H54 (cell line): ENCODE measurements at regions not wholly inside any gene's neighbourhood (a gene's known extent, or its start where the extent isn't known, plus 50 kb on each side); places are given as distances from the start of the nearest gene placed in this dataset.

Experiments
- DNase-seq: peaks from one replicate; pipeline ENCODE4 v3.0.0; 2011; ENCODE audit warnings: low spot score, mixed read lengths; ENCODE audit not compliant: insufficient read length
- FAIRE-seq: peaks from 3 replicates; lab custom pipeline; 2011; peaks lifted over from hg19 to GRCh38; lab: Jason Lieb, UNC
- POLR2A ChIP-seq: IDR thresholded peaks from 2 replicates; pipeline ENCODE4 v1.6.1; 2011; ENCODE audit warnings: low read depth, mild to moderate bottlenecking, low read length

DNA sequence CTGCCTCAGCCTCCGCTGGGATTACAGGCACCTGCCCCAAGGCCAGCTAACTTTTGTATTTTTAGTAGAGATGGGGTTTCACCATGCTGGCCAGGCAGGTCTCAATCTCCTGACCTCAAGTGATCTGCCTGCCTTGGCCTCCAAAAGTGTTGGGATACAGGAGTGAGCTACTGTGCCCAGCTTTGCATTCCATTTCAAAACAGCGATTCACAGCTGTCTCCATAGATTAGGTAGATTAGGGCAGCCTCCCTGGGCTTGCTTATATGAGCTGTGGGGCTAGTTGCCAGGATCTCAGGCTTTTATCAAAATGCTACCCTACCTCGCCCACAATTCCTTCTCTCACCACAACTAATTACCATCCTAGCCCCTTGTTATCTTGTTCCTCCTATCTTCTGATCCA, 176.4 kb upstream of the ZKSCAN2 start:
- DNase-seq: no peak
- FAIRE-seq: no peak
- no peak for TF ChIP-seq POLR2A

DNA sequence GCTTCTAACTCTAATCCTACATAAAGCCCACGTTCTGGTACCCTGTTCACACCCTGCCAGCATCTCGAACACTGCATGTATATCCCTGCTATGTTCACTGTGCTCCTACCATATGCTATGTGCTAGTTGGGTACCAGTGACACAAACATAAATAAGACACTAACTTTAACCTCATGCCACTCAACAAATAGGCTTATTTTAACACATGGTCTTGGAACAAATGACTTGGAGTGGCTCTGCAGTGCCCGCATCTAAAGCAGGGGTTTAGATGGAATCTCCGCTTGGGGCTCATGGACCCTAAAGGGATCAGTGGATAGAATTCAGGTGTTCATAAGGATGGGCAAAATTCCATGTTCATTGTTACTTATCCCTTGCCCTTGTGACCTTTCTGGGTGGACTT, 175.7 kb upstream of the ZKSCAN2 start:
- FAIRE-seq (no peak), DNase-seq (no peak)
- no peak for TF ChIP-seq POLR2A

DNA sequence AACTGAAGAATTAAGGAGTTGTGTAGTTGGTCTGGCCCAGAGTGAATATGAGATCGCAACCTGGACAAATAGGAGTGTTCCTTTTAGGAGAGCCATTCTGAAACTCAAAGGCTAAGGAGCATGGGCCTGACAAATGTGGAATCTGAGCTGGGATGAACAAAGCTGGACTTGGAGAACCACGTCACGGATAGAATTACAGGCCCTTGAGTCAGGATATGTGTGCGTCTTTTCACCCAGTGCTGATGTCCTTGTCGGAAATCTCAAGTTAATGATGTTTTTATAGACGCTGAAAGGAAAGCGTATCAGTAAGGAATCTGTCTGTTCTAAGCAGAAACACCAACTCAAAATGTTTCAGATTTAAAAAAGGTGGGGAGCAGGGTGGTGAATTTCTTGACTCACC, 173.8 kb upstream of the ZKSCAN2 start:
- no peak for FAIRE-seq
- TF ChIP-seq POLR2A: no peak
- no peak for DNase-seq

DNA sequence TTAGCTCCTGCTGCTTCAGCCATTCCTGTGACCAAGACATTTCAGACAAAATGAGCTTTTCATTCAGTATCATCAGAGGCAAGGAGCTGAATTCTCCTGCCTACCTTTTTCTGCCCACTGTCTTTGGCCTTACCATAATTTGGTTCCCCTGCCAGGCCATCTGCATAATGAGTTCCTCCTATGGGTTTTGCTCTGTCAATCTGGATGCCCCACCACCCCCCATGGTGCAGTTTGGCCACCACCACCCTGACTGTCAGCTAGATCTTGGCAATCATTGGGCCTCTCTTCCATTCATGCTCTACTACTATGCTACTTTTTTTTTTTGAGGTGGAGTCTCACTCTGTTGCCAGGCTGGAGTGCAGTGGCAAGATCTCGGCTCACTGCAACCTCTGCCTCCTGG, 169.2 kb upstream of the ZKSCAN2 start:
- TF ChIP-seq POLR2A: no peak
- DNase-seq (no peak), FAIRE-seq (no peak)

DNA sequence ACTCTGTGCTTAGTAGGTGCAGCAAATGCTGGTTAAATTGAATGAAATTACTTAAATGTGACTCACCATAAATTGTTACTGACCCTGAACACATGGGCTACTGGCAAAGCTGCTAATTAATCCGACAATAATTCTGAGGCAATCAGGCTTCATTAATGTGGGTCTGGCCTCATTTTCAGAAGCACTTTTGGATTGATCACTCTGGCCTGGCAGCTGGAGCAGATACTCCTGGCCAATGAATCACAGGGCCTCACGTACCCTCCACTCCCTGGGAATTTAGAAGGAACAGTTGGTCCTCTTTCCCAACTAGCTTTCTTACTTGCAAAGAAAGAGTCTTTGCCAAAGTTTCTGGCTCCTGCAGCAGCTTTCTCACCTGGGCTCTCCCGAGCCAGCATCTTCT, 162.0 kb upstream of the ZKSCAN2 start:
- DNase-seq (no peak), FAIRE-seq (no peak)
- TF ChIP-seq POLR2A: no peak

DNA sequence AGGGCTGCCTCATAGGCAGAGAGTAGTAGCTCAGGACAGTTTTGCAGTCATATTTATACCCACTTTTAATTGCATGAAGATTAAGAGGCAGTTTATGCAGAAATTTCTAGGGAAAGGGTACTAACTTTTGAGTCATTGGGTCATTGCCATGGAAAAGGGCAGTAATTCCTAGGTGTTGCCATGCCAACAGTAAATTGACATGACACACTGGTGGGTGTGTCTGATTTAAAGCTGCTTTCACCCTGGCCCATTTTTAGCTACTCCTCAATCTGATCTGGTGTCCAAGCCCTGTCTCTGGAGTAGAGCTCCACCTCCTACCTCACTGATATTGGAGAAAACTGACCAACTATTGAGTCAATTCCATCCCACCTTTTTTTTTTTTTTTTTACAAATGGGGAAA, 161.5 kb upstream of the ZKSCAN2 start:
- FAIRE-seq (no peak), DNase-seq (no peak)
- no peak for TF ChIP-seq POLR2A

DNA sequence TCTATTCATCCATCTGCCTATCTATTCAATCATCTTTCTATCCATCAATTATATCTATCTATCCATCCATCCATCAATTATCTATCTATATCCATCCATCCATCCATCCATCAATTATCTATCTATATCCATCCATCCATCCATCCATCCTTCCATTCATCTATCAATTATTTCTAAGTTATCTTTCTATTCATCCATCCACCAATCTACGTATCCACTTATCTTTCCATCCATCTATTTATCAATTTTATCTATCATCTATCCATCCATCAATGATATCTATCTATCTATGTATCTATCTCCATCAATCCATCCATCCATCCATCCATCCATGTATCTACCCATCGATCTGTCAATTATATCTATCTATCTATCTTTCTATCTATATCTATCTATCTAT, 158.4 kb upstream of the ZKSCAN2 start:
- FAIRE-seq: no peak

DNA sequence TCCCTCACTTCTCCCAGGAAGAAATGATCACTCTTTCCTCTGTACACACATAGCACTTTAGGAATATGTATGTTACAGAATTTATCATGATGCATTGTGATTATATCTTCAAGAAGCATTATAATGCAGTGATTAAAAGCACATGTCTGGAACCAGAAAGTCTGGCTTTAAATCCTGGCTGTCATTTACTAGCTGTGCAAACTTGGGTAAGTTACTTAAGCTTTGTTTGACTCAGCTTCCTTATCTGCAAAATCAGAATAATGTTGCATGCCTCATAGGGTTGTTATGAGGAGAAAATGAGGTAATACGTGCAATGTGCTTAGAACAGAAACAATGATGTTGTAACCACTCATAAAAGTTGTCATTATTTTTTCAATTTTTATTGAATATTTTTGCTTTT, 156.3 kb upstream of the ZKSCAN2 start:
- FAIRE-seq (no peak), DNase-seq (no peak)
- no peak for TF ChIP-seq POLR2A

More for the DNA sequence above, 158.4 kb upstream of the ZKSCAN2 start:
- DNase-seq: no peak
- TF ChIP-seq POLR2A: no peak

DNA sequence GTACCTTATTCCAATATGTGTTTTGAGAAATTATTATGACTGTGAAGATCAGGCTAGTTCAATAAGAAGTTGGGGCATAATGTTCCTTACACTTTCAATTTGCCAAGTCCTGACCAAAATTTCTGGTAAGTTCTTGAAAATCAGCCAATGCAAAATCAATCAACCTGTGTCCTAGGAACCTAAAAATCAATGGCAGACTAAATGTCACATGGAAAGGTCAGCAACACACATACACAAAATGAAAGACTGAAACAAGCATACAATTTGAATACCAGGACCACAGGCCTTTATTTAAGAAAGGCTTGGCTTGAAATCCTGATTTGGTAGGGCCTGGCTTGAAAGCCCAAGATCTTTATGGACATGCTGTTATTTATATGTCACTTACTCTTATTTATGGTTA, 155.5 kb upstream of the ZKSCAN2 start:
- no peak for DNase-seq
- FAIRE-seq: no peak
- TF ChIP-seq POLR2A: no peak

DNA sequence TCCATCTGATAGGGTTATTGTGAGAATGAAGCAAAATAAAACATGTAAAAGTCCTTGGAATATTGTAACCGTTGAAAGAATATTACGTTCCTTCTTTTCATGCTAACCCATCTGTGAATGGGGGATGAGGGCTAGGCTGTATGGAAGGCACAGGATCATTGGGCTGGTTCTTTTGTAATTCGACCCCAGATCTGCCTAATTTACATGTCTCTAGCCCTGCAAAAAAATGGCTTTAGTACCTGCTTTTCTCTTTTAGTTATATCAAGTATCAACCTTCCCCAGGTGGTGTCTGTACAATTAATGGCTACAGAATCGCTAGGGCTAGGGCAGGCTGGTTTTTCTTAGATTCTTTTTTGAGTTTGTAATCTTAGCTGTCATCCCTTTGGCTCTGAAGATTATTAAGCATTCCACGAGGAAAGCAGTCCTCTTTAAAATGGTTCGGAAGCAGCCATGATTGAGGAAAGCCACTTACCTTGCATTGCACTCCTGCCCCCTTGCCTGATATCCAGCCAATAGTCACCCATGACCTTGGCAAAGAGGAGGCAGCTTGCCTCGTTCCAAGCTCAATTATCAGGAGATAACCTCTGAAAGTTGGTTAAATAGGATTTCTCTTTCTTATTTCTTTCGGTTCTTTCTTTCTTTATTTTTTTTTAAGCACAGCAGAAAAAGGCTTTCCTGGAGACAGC, 153.9 kb upstream of the ZKSCAN2 start:
- FAIRE-seq (no peak), DNase-seq (no peak)
- no peak for TF ChIP-seq POLR2A

DNA sequence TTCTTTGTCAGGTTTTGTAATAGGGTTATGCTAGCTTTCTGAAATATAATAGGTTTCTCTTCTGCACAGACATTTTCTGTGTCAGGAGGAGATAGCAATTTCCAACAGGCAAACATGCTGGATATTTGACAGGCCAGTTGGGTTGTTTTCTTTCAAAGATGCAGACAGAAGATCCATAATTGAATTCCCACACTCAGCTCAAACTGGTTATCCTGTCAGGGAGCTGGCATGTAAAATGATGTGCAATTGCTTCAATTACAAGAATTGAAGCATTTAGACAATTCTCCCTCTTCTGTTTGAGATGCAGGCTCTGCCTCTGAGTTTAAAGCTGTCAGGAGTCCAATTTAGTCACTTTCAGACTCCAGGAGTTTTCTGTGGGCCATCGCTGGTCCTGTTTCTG, 146.2 kb upstream of the ZKSCAN2 start:
- FAIRE-seq: no peak
- TF ChIP-seq POLR2A: no peak

DNA sequence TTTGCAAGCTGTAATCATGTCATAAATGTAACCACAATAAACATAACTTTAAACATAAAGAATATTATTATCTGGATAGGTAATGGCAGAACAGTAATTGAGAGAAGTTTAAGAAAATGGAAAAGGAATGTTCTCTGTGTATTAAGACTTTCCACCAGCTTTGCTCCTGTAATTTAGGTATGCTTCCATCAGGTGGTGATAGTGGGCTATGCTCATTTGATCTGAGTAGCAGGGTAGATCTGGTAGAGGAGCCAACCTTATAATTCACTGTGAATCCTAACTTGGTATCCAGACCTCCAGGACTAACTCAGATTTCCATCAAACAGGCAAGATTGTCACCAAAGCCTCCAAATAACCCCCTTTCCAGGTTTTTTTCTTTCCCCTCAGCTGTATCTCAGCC, 137.9 kb upstream of the ZKSCAN2 start:
- TF ChIP-seq POLR2A: no peak
- FAIRE-seq (no peak), DNase-seq (no peak)

More for the DNA sequence above, 146.2 kb upstream of the ZKSCAN2 start:
- DNase-seq: no peak

DNA sequence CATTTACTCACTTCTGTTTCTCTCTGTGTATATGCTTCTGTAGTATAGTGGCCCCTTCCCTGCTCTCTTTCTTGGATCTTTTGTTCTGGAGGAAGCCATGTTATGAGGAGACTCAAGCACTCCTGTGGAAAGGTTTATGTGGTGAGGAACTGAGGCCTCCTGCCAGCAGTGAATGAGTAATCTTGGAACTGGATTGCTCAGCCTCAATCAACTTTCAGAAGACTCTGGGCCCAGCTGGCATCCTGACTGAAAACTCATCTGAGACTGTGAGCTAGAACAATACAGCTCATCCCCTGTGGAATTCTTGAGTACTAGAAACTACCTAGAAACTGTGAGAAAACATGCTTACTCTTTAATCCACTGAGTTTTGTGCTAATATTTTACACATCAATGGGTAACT, 133.1 kb upstream of the ZKSCAN2 start:
- TF ChIP-seq POLR2A: no peak
- no peak for DNase-seq
- FAIRE-seq: no peak

DNA sequence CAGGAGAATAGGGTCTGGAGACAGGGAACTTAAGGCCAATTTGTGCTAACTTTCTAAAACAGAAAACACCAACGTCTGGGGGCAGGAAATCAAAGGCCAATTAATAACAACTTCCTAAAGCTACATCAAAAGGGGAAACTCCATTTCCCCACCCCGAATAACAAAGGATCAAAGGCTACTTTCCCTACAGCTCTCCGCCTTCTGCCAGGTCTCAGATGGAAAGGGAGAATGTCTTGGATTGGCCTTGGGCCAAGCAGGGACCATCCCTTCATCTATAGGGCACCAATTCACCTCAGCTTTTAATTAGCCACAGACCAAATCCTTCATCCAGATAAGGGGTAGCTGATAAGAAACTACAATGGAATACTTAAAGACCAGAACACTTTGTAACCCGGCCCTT, 116.9 kb upstream of the ZKSCAN2 start:
- FAIRE-seq (no peak), DNase-seq (no peak)
- TF ChIP-seq POLR2A: no peak

DNA sequence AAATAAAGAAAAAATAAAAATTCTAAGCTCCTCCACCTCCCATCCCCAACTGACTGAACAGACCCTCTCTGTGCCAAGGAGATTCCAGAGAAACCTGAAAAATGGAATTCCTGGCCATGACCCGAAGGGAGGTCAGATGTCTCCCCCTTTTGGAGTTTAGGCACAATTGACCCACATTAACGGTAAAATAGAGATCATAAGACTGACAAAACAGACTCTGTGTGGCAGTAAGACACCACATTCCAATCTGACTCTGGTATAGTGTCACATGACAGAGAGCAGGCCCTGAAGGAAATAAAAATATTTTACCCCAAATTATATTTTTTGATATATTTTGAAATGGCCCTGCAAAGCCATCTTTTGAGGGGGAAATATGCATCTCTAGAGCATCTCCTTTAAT, 115.1 kb upstream of the ZKSCAN2 start:
- FAIRE-seq (no peak), DNase-seq (no peak)
- no peak for TF ChIP-seq POLR2A
